ENCODE measurements at regions not wholly inside any gene's neighbourhood (a gene's known extent, or its start where the extent isn't known, plus 50 kb on each side); places are given as distances from the start of the nearest gene placed in this dataset.

DNA sequence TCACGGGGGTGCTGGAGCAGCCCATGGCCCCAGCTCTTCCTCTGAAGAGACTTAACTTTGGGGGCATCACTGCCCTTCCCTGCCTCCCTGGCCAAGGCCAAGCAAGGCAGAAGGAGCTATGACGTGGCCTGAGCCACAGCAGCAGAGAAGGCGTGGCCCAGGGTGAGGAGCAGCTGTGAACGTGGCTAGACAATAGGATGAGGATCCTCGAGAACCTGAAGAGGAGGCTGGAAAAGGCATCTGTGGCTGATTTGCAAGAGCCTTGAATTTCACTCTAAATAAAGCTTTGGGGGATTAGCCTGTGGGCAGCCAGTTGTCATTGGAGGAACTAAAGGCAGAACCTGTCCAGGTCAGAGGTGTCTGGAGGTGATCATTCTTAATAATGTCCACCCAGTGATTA lies 652.9 kb upstream of the ID2 start:
- H3K27me3 ChIP-seq (replicated peaks; ENCODE audit: control insufficient read depth, insufficient read depth, low read length), result no peaks in the 10 kb centered on the region
- CTCF ChIA-PET, result no interaction called here
- no TSS peak for BruUV-seq (replicated peaks)

GRCh38 chr2:8030573-8031303 lies 651.1 kb upstream of the ID2 start:
- Mint-ChIP-seq H3K27me3 (ENCODE audit: insufficient read depth, unreplicated experiment) (peaks cover 7% of the 10 kb centered on the region), H3K9me3 (ENCODE audit: unreplicated experiment) (no peaks in the 10 kb centered on the region), H3K36me3 (ENCODE audit: insufficient read depth, unreplicated experiment) (no peaks in the 10 kb centered on the region), H3K27ac (ENCODE audit: unreplicated experiment) (no peak overlapping the region), H3K4me3 (ENCODE audit: unreplicated experiment) (no peak overlapping the region), H3K4me1 (ENCODE audit: low read depth, unreplicated experiment) (no peaks in the 10 kb centered on the region)
- Histone ChIP-seq H3K4me3 (ENCODE audit: low read depth, low read length) (no peak overlapping the region), H3K9me3 (no peaks in the 10 kb centered on the region; the same call in 1 of the 2 replicates), H3K4me1 (no peaks in the 10 kb centered on the region), H3K27me3 (replicated peaks; ENCODE audit: control insufficient read depth, insufficient read depth, low read length) (no peaks in the 10 kb centered on the region; the same call in 1 of the 2 replicates), H3K36me3 (ENCODE audit: control insufficient read depth, insufficient read depth, low read length) (no peaks in the 10 kb centered on the region)
- TF ChIP-seq CTCF (IDR thresholded peaks at IDR 0.05; ENCODE audit: insufficient read depth in 1 of 2, low read depth in 1 of 2, low read length in 1 of 2, severe bottlenecking in 1 of 2, unreplicated experiment in 1 of 2), result no peak
- BruUV-seq (replicated peaks), result no TSS peak
- intact Hi-C loops (cut with micrococcal nuclease; ENCODE audit: unreplicated experiment), result no loop called here
- ChIA-PET CTCF (no interaction called here), POLR2A (no interaction called here)
- DNase-seq, result no peak

More for the DNA sequence above, 652.9 kb upstream of the ID2 start:
- Mint-ChIP-seq H3K27ac (ENCODE audit: unreplicated experiment) (no peak overlapping the region), H3K27me3 (ENCODE audit: insufficient read depth, unreplicated experiment) (peaks cover 9% of the 10 kb centered on the region), H3K9me3 (ENCODE audit: unreplicated experiment) (no peaks in the 10 kb centered on the region), H3K4me3 (ENCODE audit: unreplicated experiment) (no peak overlapping the region), H3K36me3 (ENCODE audit: insufficient read depth, unreplicated experiment) (no peaks in the 10 kb centered on the region), H3K4me1 (ENCODE audit: low read depth, unreplicated experiment) (no peaks in the 10 kb centered on the region)
- no peak overlapping the region for H3K4me3 ChIP-seq (ENCODE audit: low read depth, low read length)
- DNase-seq, result no peak
- intact Hi-C loops (cut with micrococcal nuclease; ENCODE audit: unreplicated experiment), result no loop called here
- no peaks in the 10 kb centered on the region for H3K36me3 ChIP-seq (ENCODE audit: control insufficient read depth, insufficient read depth, low read length)
- no peaks in the 10 kb centered on the region; the same call in 1 of the 2 replicates for H3K9me3 ChIP-seq
- H3K4me1 ChIP-seq, result no peaks in the 10 kb centered on the region
- POLR2A ChIA-PET, result no interaction called here
- no peak for TF ChIP-seq CTCF (IDR thresholded peaks at IDR 0.05; ENCODE audit: insufficient read depth in 1 of 2, low read depth in 1 of 2, low read length in 1 of 2, severe bottlenecking in 1 of 2, unreplicated experiment in 1 of 2)

DNA sequence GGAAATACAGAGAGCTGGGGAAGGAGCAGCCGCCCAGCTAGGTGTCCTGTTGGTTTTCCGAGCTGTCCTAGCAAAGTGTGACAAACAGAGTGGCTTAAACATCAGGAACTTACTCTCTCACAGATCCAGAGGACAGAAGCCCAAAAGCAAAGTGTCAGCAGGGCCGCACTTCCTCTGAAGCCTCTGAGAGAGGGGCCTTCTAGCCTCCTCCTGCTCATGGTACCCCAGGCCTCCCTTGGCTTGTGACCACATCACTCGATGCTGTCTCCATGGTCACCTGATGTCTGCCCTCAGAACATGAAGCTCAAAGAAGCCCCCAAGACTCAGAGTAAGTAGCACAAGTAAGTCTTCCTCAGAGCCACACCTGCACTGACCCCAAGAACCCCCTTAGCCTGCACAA lies 650.5 kb upstream of the ID2 start:
- POLR2A ChIA-PET, result no interaction called here
- H3K27ac Mint-ChIP-seq (ENCODE audit: unreplicated experiment), result no peak overlapping the region
- H3K4me1 Mint-ChIP-seq (ENCODE audit: low read depth, unreplicated experiment), result no peaks in the 10 kb centered on the region
- BruUV-seq (replicated peaks), result no TSS peak
- no peak for DNase-seq
- H3K4me3 Mint-ChIP-seq (ENCODE audit: unreplicated experiment), result no peak overlapping the region
- Histone ChIP-seq H3K4me1 (no peaks in the 10 kb centered on the region), H3K27me3 (replicated peaks; ENCODE audit: control insufficient read depth, insufficient read depth, low read length) (no peaks in the 10 kb centered on the region; the same call in 1 of the 2 replicates), H3K36me3 (ENCODE audit: control insufficient read depth, insufficient read depth, low read length) (no peaks in the 10 kb centered on the region), H3K9me3 (no peaks in the 10 kb centered on the region; the same call in 1 of the 2 replicates), H3K4me3 (ENCODE audit: low read depth, low read length) (no peak overlapping the region)
- CTCF ChIA-PET, result no interaction called here
- no peaks in the 10 kb centered on the region for H3K36me3 Mint-ChIP-seq (ENCODE audit: insufficient read depth, unreplicated experiment)
- peaks cover 3% of the 10 kb centered on the region for H3K27me3 Mint-ChIP-seq (ENCODE audit: insufficient read depth, unreplicated experiment)
- no peak for TF ChIP-seq CTCF (IDR thresholded peaks at IDR 0.05; ENCODE audit: insufficient read depth in 1 of 2, low read depth in 1 of 2, low read length in 1 of 2, severe bottlenecking in 1 of 2, unreplicated experiment in 1 of 2)
- intact Hi-C loops (cut with micrococcal nuclease; ENCODE audit: unreplicated experiment), result no loop called here
- H3K9me3 Mint-ChIP-seq (ENCODE audit: unreplicated experiment), result no peaks in the 10 kb centered on the region

All from Caco-2 (cell line).